ENCODE measurements at regions not wholly inside any gene's neighbourhood (a gene's known extent, or its start where the extent isn't known, plus 50 kb on each side); places are given as distances from the start of the nearest gene placed in this dataset.
A peak's percentile ranks its signal among the peaks of the same experiment; 100 is the strongest.

DNA sequence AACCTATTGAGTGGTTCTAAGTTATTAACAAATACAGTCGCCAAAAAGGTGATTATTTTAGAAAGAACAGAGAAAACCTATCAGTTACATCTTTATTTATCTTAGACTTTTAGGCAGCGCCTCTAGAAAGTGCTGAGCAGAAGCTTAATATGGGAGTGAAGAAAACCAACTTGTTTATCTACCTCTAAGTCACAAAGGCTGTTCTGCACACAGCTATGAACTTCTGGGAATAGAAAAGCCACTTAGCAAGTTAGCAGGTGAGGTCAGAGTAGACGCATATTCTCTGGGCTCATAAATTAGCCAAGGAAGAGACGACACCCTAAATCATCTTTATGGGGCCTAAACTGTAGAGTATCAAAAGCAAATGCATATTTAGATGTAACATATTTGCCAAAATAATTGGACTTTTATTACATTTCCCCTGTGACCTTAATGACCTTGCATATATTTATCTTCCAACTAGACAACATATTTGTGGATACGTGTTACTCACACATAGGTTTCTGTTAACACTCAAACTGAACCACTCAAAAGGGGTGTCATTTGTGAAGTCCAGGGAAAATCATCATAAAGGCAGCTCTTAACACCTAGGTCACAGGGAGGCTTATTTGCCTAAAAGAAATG, 267.1 kb downstream of the ADGB start:
- no peak for DNase-seq (ENCODE audit: low read depth)
- no peak overlapping the region for H3K4me3 ChIP-seq (ENCODE audit: low read depth, low read length)
- TF ChIP-seq, protein P1, sequence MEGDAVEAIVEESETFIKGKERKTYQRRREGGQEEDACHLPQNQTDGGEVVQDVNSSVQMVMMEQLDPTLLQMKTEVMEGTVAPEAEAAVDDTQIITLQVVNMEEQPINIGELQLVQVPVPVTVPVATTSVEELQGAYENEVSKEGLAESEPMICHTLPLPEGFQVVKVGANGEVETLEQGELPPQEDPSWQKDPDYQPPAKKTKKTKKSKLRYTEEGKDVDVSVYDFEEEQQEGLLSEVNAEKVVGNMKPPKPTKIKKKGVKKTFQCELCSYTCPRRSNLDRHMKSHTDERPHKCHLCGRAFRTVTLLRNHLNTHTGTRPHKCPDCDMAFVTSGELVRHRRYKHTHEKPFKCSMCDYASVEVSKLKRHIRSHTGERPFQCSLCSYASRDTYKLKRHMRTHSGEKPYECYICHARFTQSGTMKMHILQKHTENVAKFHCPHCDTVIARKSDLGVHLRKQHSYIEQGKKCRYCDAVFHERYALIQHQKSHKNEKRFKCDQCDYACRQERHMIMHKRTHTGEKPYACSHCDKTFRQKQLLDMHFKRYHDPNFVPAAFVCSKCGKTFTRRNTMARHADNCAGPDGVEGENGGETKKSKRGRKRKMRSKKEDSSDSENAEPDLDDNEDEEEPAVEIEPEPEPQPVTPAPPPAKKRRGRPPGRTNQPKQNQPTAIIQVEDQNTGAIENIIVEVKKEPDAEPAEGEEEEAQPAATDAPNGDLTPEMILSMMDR (conservative IDR thresholded peaks at IDR 0.05; ENCODE audit: low read depth, low read length), result no peak

DNA sequence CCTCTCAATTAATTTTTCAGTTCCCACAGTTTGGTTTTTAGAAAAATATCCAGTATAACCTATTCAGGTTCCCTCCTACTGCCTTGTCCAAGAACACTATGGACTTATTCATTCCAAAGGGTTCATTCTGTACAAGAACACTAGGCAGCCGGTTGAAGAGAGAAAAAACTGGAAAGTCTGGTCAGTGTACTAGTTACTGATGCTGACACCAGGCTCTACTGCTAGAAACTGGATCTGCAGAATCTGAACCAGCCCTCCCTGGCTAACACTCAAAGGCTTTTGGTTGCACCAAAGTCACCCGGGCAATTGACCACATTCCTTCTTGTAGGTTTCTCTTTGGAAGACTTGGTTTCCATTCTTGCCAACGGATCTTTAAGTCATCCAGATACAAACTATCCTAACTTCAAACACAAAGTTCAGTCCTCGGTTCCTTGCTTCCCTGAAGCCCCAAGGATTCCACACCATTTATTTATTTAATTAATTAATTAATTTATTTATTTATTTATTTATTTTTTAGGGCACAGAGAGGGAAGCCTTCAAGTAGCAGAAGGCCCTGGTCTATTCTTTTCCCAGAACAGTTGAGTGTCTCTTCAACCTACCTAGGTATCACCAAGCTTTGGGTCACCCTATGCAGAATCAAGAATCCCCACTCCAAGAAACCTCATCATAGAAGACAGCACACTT, 268.1 kb downstream of the ADGB start:
- H3K4me3 ChIP-seq (ENCODE audit: low read depth, low read length), result no peak overlapping the region
- TF ChIP-seq, protein P1 (conservative IDR thresholded peaks at IDR 0.05; ENCODE audit: low read depth, low read length), result no peak
- DNase-seq (ENCODE audit: low read depth), result no peak

DNA sequence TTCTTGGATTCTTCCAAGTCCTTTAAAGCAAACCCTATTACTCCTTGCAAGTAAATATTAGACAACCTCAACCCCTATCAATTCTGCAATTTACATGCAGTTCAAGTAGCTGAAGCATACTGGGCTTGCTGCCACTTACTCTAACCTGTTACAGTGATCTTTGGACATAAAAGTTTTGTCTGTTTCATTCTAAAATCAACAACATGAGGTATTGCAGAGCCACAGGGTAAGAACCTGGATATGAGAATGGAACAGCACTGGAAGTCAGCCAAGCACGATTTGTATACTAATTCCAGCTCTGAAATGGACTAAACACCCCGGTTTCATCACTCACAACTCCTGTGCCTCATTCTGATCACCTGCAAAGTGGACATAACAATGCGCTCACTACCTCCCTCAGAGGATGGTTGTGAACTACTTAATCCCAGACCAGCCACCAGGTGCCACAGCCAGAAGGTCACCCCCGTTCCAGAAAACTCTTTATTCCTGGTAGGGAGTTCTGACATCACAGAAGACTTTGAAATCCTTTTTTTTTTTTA, 270.0 kb downstream of the ADGB start:
- H3K4me3 ChIP-seq (ENCODE audit: low read depth, low read length), result no peak overlapping the region
- TF ChIP-seq, protein P1 (conservative IDR thresholded peaks at IDR 0.05; ENCODE audit: low read depth, low read length), result no peak
- peak; percentile 62 for DNase-seq (ENCODE audit: low read depth)

DNA sequence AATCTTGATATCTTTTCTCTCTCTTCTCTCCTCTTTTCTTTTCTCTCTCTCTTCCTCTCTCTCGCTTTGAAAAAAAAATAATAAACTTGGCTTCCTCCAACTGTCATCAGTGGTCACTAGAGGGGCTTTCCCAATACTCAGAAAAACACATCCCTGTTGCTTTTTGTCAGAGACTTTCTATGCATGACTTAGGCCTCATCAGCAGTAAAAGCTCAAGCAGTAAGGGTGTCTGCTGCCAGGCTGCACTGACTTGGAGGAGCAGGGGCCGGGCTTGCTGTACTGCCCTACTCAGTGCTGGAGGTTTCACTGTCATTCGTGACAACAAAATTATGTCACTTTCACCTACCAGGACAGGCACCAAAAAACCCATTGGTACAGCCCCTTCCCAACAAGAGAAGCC, 272.0 kb downstream of the ADGB start:
- TF ChIP-seq, protein P1 (conservative IDR thresholded peaks at IDR 0.05; ENCODE audit: low read depth, low read length), result no peak
- no peak overlapping the region for H3K4me3 ChIP-seq (ENCODE audit: low read depth, low read length)
- no peak for DNase-seq (ENCODE audit: low read depth)

DNA sequence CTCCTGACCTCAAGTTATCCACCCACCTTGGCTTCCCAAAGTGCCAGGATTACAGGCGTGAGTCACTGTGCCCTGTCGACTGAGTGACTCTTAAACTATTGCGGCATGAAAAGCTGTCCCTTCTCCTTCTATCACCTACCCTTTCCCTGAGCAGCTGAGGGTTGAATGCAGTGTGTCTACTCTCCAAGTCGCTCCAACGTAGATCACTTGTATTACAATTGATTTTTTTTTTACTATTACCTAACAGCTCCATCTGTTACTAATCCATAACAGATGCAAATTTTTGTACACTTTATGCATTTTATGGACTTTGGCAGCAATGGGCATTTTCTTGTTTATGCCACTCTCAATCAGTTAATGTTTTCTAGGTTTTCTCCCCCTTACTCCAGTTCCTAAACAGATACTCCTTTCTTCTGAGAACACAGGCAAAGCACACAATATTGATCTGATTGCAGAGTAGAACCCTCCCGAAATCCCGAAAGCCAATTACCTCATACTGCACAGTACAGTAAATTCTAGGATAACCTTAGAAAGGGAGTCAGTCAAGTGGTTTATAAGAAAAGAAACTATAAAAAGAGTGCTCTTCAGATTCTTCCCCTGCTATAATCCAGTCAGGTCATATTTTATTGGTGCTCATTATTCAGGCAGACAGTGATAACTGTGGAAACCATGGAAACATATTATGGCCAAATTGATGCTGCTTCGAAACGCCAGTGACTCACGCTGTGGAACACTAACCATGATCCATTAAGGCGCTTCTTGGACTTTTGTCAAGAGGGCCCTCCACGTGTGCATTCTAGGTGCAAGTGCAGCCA, 273.0 kb downstream of the ADGB start:
- DNase-seq (ENCODE audit: low read depth), result no peak
- no peak overlapping the region for H3K4me3 ChIP-seq (ENCODE audit: low read depth, low read length)
- TF ChIP-seq, protein P1 (conservative IDR thresholded peaks at IDR 0.05; ENCODE audit: low read depth, low read length), result no peak

DNA sequence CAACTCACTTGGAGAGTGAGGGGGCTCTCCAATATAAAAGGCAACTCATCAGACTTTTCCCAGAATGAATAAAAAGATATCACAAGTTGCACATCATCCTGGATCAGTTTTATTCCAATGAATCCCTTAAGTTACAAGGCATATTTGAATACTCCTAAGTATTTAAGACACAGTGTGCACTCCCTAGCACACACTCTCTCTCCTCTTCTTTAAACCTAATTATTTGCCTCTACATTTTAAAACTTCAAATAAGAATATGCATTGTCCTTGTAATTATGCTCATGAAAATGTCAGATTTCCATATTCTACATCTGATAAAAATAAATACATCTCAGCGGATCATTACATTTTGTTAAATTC, 273.6 kb downstream of the ADGB start:
- no peak for DNase-seq (ENCODE audit: low read depth)
- no peak overlapping the region for H3K4me3 ChIP-seq (ENCODE audit: low read depth, low read length)
- TF ChIP-seq, protein P1 (conservative IDR thresholded peaks at IDR 0.05; ENCODE audit: low read depth, low read length), result no peak

All from choroid plexus epithelial cell (primary cell).